HG03045 (cell line): ENCODE measurements at regions not wholly inside any gene's neighbourhood (a gene's known extent, or its start where the extent isn't known, plus 50 kb on each side); places are given as distances from the start of the nearest gene placed in this dataset.
"Not testable (repeated sequence)": the region's sequence is repeated elsewhere in the genome, so short reads cannot be mapped to it uniquely, and the experiment has no call there.

Experiments used
- ATAC-seq: cut with Tn5 transposase; IDR thresholded peaks from one replicate; pipeline ENCODE4 v1.9.1; 2021; ENCODE audit warnings: mild to moderate bottlenecking, moderate library complexity; ENCODE audit not compliant: unreplicated experiment

GRCh38 chr1:47656719-47657685 lies 219.2 kb downstream of the FOXD2 start:
- no peak for ATAC-seq

GRCh38 chr1:47658161-47658920 lies 220.5 kb downstream of the FOXD2 start:
- ATAC-seq = no peak

- no peak for ATAC-seq
Measured at GRCh38 chr1:47659146-47659545, 221.3 kb downstream of the FOXD2 start.

GRCh38 chr1:47660622-47661021 lies 222.8 kb downstream of the FOXD2 start:
- no peak for ATAC-seq

GRCh38 chr1:47661040-47661439 lies 223.2 kb downstream of the FOXD2 start:
- no peak for ATAC-seq

- ATAC-seq = no peak
Measured at GRCh38 chr1:47662068-47662467, 224.2 kb downstream of the FOXD2 start.

GRCh38 chr1:47663286-47663685 lies 225.4 kb downstream of the FOXD2 start:
- no peak for ATAC-seq

GRCh38 chr1:47664356-47664755 lies 226.5 kb downstream of the FOXD2 start:
- no peak for ATAC-seq

- not testable (repeated sequence) for ATAC-seq
Measured at GRCh38 chr1:47664896-47665295, 227.1 kb downstream of the FOXD2 start.

- ATAC-seq = no peak
Measured at GRCh38 chr1:47669081-47669585, 231.3 kb downstream of the FOXD2 start.

- ATAC-seq = no peak
Measured at GRCh38 chr1:47672622-47673021, 234.8 kb downstream of the FOXD2 start.

GRCh38 chr1:47674189-47674588 lies 236.3 kb downstream of the FOXD2 start:
- ATAC-seq = no peak

- ATAC-seq = no peak
Measured at GRCh38 chr1:47675047-47675675, 237.3 kb downstream of the FOXD2 start.

GRCh38 chr1:47675721-47676120 lies 237.9 kb downstream of the FOXD2 start:
- ATAC-seq = no peak

- no peak for ATAC-seq
Measured at GRCh38 chr1:47676311-47677054, 238.6 kb downstream of the FOXD2 start.

GRCh38 chr1:47677241-47677940 lies 239.5 kb downstream of the FOXD2 start:
- ATAC-seq = no peak

- ATAC-seq = no peak
Measured at GRCh38 chr1:47678464-47678980, 240.7 kb downstream of the FOXD2 start.

- no peak for ATAC-seq
Measured at GRCh38 chr1:47679301-47679791, 241.5 kb downstream of the FOXD2 start.

- no peak for ATAC-seq
Measured at GRCh38 chr1:47679826-47680225, 242.0 kb downstream of the FOXD2 start.
